NT2/D1 (cell line): ENCODE measurements at regions not wholly inside any gene's neighbourhood (a gene's known extent, or its start where the extent isn't known, plus 50 kb on each side); places are given as distances from the start of the nearest gene placed in this dataset.

Experiments used
- DNase-seq: peaks from one replicate; pipeline ENCODE4 v3.0.0-alpha.2; 2011; ENCODE audit warnings: low read depth, low spot score
- H3K27me3 ChIP-seq: 2 replicates; pipeline ENCODE4 v1.6.0; 2011; ENCODE audit warnings: mild to moderate bottlenecking; ENCODE audit not compliant: insufficient read length, insufficient read depth
- H3K36me3 ChIP-seq: 2 replicates; pipeline ENCODE4 v1.6.1; 2011; ENCODE audit warnings: mild to moderate bottlenecking, low read length, mixed read lengths; ENCODE audit not compliant: insufficient read depth, insufficient read length
- H3K4me1 ChIP-seq: 2 replicates; pipeline ENCODE4 v1.5.1; 2011; ENCODE audit not compliant: insufficient read depth, insufficient read length
- H3K4me3 ChIP-seq: 2 replicates; pipeline ENCODE4 v1.5.1; 2011; ENCODE audit warnings: low read depth; ENCODE audit not compliant: insufficient read length
- H3K9ac ChIP-seq: 2 replicates; pipeline ENCODE4 v1.6.0; 2011; ENCODE audit warnings: low read depth; ENCODE audit not compliant: insufficient read length
- H3K9me3 ChIP-seq: 2 replicates; pipeline ENCODE4 v1.5.1; 2011; ENCODE audit warnings: mild to moderate bottlenecking, low read length; ENCODE audit not compliant: insufficient read depth
- SUZ12 ChIP-seq: IDR thresholded peaks from 2 replicates; pipeline ENCODE4 v1.6.1; 2011; ENCODE audit not compliant: insufficient read length, insufficient read depth; ENCODE audit errors: extremely low read depth
- YY1 ChIP-seq: IDR thresholded peaks from 2 replicates; pipeline ENCODE4 v1.6.1; 2011; ENCODE audit not compliant: insufficient read length, insufficient read depth
- ZNF274 ChIP-seq: IDR thresholded peaks from 2 replicates; pipeline ENCODE4 v1.6.1; 2011; ENCODE audit warnings: mild to moderate bottlenecking, low read depth, low read length

GRCh38 chrX:120819126-120819525 lies 56.5 kb downstream of the CT47B1 start:
- Histone ChIP-seq H3K4me1 (no peaks in the 10 kb centered on the region), H3K9ac (no peak overlapping the region), H3K36me3 (no peaks in the 10 kb centered on the region), H3K9me3 (no peaks in the 10 kb centered on the region), H3K27me3 (peaks cover 73% of the 10 kb centered on the region), H3K4me3 (no peak overlapping the region)
- no peak for DNase-seq
- TF ChIP-seq SUZ12, result no peak
- TF ChIP-seq YY1, result no peak
- TF ChIP-seq ZNF274, result no peak

GRCh38 chrX:120813982-120814381 lies 61.7 kb downstream of the CT47B1 start:
- H3K4me1 ChIP-seq, result no peaks in the 10 kb centered on the region
- H3K4me3 ChIP-seq, result no peak overlapping the region
- H3K9me3 ChIP-seq, result peaks cover 27% of the 10 kb centered on the region
- peak; percentile 52 for DNase-seq
- no peaks in the 10 kb centered on the region for H3K36me3 ChIP-seq
- peaks cover 70% of the 10 kb centered on the region for H3K27me3 ChIP-seq
- no peak for TF ChIP-seq SUZ12
- no peak for TF ChIP-seq YY1
- no peak for TF ChIP-seq ZNF274
- H3K9ac ChIP-seq, result no peak overlapping the region

- no peak for TF ChIP-seq YY1
- no peak for TF ChIP-seq ZNF274
- TF ChIP-seq SUZ12, result no peak
- H3K4me3 ChIP-seq, result no peak overlapping the region
- H3K4me1 ChIP-seq, result no peaks in the 10 kb centered on the region
- no peaks in the 10 kb centered on the region for H3K36me3 ChIP-seq
- H3K9ac ChIP-seq, result no peak overlapping the region
- H3K9me3 ChIP-seq, result no peaks in the 10 kb centered on the region
- DNase-seq, result no peak
- H3K27me3 ChIP-seq, result peaks cover 73% of the 10 kb centered on the region
Observed at GRCh38 chrX:120801426-120801825, 74.2 kb downstream of the CT47B1 start.

- no peak overlapping the region for H3K4me3 ChIP-seq
- no peak for TF ChIP-seq SUZ12
- H3K36me3 ChIP-seq, result no peaks in the 10 kb centered on the region
- no peak for DNase-seq
- no peaks in the 10 kb centered on the region for H3K9me3 ChIP-seq
- no peaks in the 10 kb centered on the region for H3K4me1 ChIP-seq
- no peak overlapping the region for H3K9ac ChIP-seq
- H3K27me3 ChIP-seq, result peaks cover 51% of the 10 kb centered on the region
Observed at GRCh38 chrX:120797188-120797851, 78.3 kb downstream of the CT47B1 start.

GRCh38 chrX:120795301-120795700 lies 80.4 kb downstream of the CT47B1 start:
- Histone ChIP-seq H3K36me3 (no peaks in the 10 kb centered on the region), H3K9ac (no peak overlapping the region), H3K4me1 (no peaks in the 10 kb centered on the region), H3K4me3 (no peak overlapping the region), H3K27me3 (peaks cover 35% of the 10 kb centered on the region), H3K9me3 (no peaks in the 10 kb centered on the region)
- TF ChIP-seq ZNF274 (no peak), YY1 (no peak), SUZ12 (no peak)
- DNase-seq, result no peak

- TF ChIP-seq ZNF274, result no peak
- no peak for TF ChIP-seq SUZ12
- TF ChIP-seq YY1, result no peak
- H3K9me3 ChIP-seq, result no peaks in the 10 kb centered on the region
- H3K36me3 ChIP-seq, result no peaks in the 10 kb centered on the region
- no peaks in the 10 kb centered on the region for H3K4me1 ChIP-seq
- DNase-seq, result no peak
- no peak overlapping the region for H3K9ac ChIP-seq
- H3K4me3 ChIP-seq, result no peak overlapping the region
- peaks cover 32% of the 10 kb centered on the region for H3K27me3 ChIP-seq
Observed at GRCh38 chrX:120794525-120794975, 81.1 kb downstream of the CT47B1 start.

GRCh38 chrX:120793098-120793497 lies 82.6 kb downstream of the CT47B1 start:
- Histone ChIP-seq H3K9ac (no peak overlapping the region), H3K4me1 (no peaks in the 10 kb centered on the region), H3K9me3 (no peaks in the 10 kb centered on the region), H3K4me3 (no peak overlapping the region), H3K36me3 (no peaks in the 10 kb centered on the region), H3K27me3 (peaks cover 19% of the 10 kb centered on the region)
- TF ChIP-seq SUZ12, result no peak
- TF ChIP-seq YY1, result no peak
- no peak for TF ChIP-seq ZNF274
- DNase-seq, result no peak

- Histone ChIP-seq H3K4me1 (no peaks in the 10 kb centered on the region), H3K4me3 (no peak overlapping the region), H3K27me3 (peaks cover 7% of the 10 kb centered on the region), H3K36me3 (no peaks in the 10 kb centered on the region), H3K9ac (no peak overlapping the region), H3K9me3 (no peaks in the 10 kb centered on the region)
- TF ChIP-seq SUZ12 (no peak), YY1 (no peak), ZNF274 (no peak)
- no peak for DNase-seq
Observed at GRCh38 chrX:120791013-120791643, 84.5 kb downstream of the CT47B1 start.
